GM23338 (cell line): ENCODE measurements at regions not wholly inside any gene's neighbourhood (a gene's known extent, or its start where the extent isn't known, plus 50 kb on each side); places are given as distances from the start of the nearest gene placed in this dataset.

ENCODE experiments used
- CREB1 ChIP-seq: fragments of 250-450 bp; sonication (Bioruptor Pico); IDR thresholded peaks from 2 replicates; pipeline ENCODE4 v1.5.0; 2020; ENCODE audit warnings: low read depth, mild to moderate bottlenecking, moderate library complexity
- CTCF ChIP-seq, 2 experiments: fragments of 200-600 bp in 1 of 2; sonication (generic) in 1 of 2; conservative IDR thresholded peaks; 2 replicates each; pipeline versions ENCODE4 v1.5.1 to v1.6.1; 2016 to 2017; ENCODE audit warnings: antibody characterized with exemption in 2 of 2, low read depth in 2 of 2, mild to moderate bottlenecking in 2 of 2, moderate library complexity in 1 of 2
- EZH2 ChIP-seq: fragments of 200-600 bp; sonication (generic); IDR thresholded peaks from one replicate; pipeline ENCODE4 v1.8.0; 2017; ENCODE audit warnings: antibody characterized with exemption, mild to moderate bottlenecking, low read depth; ENCODE audit not compliant: unreplicated experiment
- EZH2phosphoT487 ChIP-seq: fragments of 200-600 bp; sonication (generic); IDR thresholded peaks from one replicate; pipeline ENCODE4 v1.8.1; 2018; ENCODE audit warnings: antibody characterized with exemption; ENCODE audit not compliant: unreplicated experiment
- JUNB ChIP-seq: IDR thresholded peaks from one replicate; pipeline ENCODE4 v1.6.1; 2016; ENCODE audit warnings: antibody characterized with exemption; ENCODE audit not compliant: unreplicated experiment
- POLR2AphosphoS5 ChIP-seq: IDR thresholded peaks from 2 replicates; pipeline ENCODE4 v1.6.1; 2016; ENCODE audit warnings: antibody characterized with exemption, low read depth
- REST ChIP-seq: IDR thresholded peaks from one replicate; pipeline ENCODE4 v1.6.1; 2018; ENCODE audit warnings: antibody characterized with exemption; ENCODE audit not compliant: unreplicated experiment

DNA sequence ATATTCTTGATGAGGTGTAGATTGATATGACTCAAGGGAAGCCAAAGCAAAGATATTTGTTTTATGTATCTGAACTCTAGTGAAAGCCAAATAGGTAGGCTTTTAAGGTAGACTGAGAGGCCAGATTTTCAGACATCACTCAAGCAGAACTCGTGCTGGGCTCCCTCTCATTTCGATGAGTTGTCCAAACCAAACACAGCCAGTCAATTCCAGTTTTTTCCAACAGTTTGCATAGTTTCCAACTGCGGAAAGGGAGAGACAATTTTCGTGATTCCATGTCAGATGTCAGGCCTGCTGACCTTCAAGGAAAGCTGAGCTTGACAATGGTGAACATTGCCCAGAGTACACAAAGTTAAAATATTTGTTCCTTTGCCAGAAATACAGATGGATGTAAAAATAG is 110.9 kb upstream of the MPPED2 start:
- no peak for TF ChIP-seq CTCF (conservative IDR thresholded peaks at IDR 0.05; ENCODE audit: low read depth in 2 of 2)
- no peak for TF ChIP-seq POLR2AphosphoS5
- TF ChIP-seq EZH2, result no peak
- no peak for TF ChIP-seq EZH2phosphoT487
- TF ChIP-seq REST, result no peak
- no peak for TF ChIP-seq JUNB
- no peak for TF ChIP-seq CREB1 (CRISPR knock-in tag)
